GM19455 (cell line): ENCODE measurements at regions not wholly inside any gene's neighbourhood (a gene's known extent, or its start where the extent isn't known, plus 50 kb on each side); places are given as distances from the start of the nearest gene placed in this dataset.

Experiments
- ATAC-seq: cut with Tn5 transposase; IDR thresholded peaks from one replicate; pipeline ENCODE4 v1.9.1; 2021; ENCODE audit not compliant: unreplicated experiment

- no peak for ATAC-seq
Measured at GRCh38 chr5:173383711-173384110, 55.5 kb upstream of the STC2 start.

GRCh38 chr5:173378727-173379126 is 50.5 kb upstream of the STC2 start:
- no peak for ATAC-seq
